Suppressor macrophage treated with lipopolysaccharide for 4 hours (primary cell): ENCODE measurements at regions not wholly inside any gene's neighbourhood (a gene's known extent, or its start where the extent isn't known, plus 50 kb on each side); places are given as distances from the start of the nearest gene placed in this dataset.
A peak's percentile ranks its signal among the peaks of the same experiment; 100 is the strongest.

Experiments
- DNase-seq: peaks from one replicate; pipeline ENCODE4 v3.0.0-alpha.2; 2020

- DNase-seq, result peak; percentile 14
Observed at GRCh38 chr11:134638796-134639430, 226.9 kb upstream of the B3GAT1 start.

DNA sequence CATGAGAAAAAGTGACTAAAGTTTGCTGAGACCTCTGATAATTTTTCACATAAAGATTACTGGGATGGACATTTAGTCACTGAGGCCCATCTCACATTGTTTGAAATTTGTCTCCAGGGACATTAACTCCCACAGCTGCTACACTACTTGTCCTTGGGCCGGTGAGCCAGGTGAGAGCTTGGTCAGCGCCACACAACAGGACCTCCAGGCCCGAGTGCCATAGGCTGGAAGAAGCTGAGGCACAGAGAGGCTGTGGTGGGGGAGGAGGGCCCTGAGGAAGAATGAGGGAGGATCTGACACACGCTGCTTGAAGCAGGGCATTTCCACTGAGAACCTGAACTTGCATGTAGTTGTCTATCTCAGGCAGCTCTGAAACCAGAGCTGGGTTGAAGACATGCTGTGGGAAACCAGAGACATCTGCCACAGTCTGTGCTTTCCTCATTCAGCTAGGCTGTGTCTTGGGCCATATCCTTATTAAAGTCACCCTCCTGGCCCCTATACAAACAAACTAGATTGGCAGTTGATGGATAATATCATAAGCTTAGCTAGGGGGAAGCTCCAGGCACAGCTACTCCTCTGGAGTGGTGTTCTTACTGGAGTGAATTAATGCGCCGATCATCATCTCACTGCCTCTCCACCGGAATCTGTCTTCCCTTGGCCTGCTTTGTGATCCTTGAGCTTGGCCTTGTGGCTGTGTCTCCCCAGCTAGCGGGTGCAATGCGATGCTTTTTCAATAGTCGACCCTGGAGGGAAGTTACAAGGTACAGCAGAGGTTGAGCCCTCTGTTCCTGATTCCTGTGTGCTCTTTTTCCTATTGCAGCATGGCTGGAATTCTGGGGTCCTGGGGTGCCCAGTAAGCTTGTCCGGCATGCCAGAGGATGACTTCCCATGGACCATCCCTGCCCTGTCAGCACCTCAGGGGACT lies 225.3 kb upstream of the B3GAT1 start:
- no peak for DNase-seq

DNA sequence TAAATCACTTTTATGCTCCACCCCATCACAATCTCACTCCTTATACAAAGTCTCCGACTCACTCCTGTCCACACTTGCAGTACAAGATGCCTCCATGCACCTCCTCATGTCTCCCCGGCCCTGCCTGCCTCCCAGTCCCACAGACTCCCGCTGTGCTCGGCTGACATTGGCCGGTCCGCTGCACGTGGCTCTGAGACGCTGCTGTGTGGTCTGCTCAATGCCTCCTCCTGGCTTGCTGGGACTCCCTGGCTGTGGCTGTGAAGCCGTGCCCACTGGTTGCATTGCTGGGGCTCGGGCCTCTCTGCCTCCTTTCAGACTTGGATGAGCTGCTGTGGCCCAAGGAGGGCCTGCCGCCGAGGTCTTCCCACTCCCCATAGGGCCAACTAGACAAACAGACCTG lies 224.0 kb upstream of the B3GAT1 start:
- no peak for DNase-seq

GRCh38 chr11:134634897-134635831 lies 223.1 kb upstream of the B3GAT1 start:
- no peak for DNase-seq

GRCh38 chr11:134633276-134633675 lies 221.2 kb upstream of the B3GAT1 start:
- no peak for DNase-seq

DNA sequence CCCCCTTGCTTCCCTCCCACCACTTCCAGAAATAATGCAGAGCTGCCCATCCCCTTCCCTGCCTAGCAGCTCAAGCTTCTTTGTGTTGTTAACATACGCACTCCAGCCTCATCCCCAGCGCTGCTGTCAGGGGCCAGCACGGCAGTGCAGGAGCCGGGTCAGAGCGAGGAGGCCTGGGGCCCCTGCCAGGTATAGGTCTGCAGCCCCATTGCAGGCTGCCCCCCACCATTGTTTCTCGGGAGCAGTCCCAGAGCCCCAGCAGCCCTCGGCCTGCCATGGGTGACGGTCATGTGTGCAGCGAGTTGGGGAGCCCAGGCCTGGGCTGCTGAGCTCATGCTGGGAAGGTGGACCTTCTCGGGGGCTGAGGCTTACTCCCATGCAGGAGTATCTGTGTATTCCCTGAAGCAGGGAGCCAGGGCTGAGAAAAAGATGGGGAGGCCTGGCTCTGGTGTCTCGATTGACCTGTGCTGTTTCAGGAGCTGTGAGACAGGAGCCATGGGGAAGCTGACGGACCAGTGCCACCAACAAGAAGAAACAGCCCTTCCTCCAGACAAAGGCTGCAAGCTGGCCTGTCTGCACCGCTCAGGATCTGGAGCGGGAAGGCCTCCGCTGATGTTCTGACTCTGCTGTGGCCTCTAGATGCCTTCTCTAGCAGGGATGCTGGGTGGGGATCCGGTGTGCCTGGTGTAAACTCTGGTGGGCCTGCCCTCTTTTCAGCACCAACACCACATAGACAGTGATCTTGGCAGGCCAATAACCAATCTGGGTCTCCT lies 220.5 kb upstream of the B3GAT1 start:
- DNase-seq, result no peak

DNA sequence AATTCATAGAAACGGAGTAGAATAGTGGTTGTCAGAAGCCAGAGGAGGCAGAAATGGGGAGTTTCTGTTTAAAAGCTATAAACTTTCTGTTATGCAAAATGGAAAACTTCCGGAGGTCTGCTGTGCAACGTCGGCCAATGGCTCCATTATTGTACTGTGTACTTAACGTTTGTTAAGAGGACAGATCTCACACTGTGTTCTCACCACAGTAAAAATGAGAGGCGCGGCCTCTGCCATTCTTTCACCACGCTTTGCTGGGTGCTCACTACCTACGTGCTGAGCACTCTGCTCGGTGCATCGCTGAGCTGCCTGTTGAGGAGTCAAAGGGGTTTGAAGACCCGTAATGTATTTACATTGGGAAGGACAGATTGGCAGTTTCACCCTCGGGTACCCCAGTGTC lies 218.8 kb upstream of the B3GAT1 start:
- no peak for DNase-seq

DNA sequence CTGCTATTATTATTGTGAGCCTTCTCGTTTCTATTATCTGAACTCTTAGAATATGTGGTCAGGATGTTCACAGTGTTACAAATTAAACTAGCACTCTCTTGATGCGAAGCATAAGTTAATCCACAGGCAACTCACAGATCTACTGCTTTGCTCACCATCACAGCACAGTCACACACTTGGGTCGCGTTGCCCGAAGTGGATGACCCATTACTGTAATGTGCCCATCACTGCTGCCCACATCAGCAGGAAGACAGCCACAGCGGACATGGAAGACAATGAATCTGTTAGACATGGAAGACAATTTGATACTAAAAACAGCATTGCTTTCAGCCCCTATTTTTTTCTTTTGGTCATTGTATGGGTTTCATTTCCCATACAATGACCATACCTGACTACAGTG lies 216.4 kb upstream of the B3GAT1 start:
- DNase-seq, result no peak

- no peak for DNase-seq
Observed at GRCh38 chr11:134626032-134626431, 214.0 kb upstream of the B3GAT1 start.

- DNase-seq, result no peak
Observed at GRCh38 chr11:134625631-134626030, 213.6 kb upstream of the B3GAT1 start.

GRCh38 chr11:134625151-134625550 lies 213.1 kb upstream of the B3GAT1 start:
- DNase-seq, result no peak

GRCh38 chr11:134624166-134624920 lies 212.3 kb upstream of the B3GAT1 start:
- no peak for DNase-seq

- no peak for DNase-seq
Observed at GRCh38 chr11:134623711-134624110, 211.7 kb upstream of the B3GAT1 start.

DNA sequence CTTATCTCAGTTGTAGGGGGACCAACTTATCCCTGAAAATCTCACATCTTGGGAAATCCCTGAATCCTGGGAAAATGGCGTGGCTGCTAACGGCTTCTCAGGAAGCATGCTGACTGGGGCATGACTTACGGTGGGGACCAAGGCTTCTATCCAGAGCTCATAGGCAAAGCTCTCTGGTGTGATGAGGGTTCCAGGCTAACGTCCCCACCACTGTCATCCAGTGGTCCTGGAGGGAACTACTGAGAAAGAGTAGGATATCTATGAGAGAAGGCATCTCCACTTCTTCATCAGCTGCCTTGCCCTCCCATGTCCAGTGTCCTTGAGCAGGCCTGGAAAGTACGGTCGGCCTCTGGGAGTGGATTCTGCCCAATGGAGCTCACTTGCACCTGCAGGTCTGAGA lies 210.4 kb upstream of the B3GAT1 start:
- DNase-seq, result no peak

- DNase-seq, result no peak
Observed at GRCh38 chr11:134617360-134617759, 205.3 kb upstream of the B3GAT1 start.

DNA sequence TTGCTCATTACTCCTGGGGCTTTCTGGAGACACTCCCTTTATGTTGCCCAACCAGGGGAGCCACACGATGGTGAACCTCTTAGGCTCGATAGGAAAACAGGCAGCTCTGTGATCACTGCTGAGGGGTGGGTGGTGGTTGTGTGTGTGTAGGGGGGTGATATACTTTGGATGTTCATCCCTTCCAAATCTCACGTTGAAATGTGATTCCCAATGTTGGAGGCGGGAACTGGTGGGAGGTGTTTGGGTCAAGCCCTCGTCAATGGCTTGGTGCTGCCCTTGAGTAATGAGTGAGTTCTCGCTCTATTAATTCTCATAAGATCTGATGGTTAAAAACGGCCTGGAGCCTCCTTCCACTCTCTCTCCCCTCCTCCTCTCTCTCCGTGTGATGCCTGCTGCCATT lies 204.0 kb upstream of the B3GAT1 start:
- DNase-seq, result no peak

- no peak for DNase-seq
Observed at GRCh38 chr11:134615041-134615615, 203.1 kb upstream of the B3GAT1 start.

- no peak for DNase-seq
Observed at GRCh38 chr11:134614141-134614540, 202.1 kb upstream of the B3GAT1 start.

DNA sequence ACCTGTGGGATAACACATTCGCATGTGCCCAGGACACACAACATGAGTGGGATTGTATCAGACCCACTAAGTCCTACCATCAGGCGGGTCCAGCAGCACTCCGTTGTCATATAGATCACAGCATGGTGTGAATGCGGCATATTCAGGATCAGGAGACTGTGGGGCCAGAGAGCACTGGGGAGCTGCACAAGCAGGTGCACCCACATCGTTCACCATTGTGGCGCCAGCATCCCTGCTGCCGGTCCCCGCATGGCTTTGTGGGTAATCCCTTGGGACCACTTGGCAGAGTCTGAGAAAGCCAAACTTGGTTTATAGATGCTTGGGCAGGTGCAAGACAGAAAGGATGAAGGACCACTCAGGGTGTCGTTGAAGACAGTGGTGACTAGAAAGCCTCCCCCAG lies 201.6 kb upstream of the B3GAT1 start:
- DNase-seq, result no peak

DNA sequence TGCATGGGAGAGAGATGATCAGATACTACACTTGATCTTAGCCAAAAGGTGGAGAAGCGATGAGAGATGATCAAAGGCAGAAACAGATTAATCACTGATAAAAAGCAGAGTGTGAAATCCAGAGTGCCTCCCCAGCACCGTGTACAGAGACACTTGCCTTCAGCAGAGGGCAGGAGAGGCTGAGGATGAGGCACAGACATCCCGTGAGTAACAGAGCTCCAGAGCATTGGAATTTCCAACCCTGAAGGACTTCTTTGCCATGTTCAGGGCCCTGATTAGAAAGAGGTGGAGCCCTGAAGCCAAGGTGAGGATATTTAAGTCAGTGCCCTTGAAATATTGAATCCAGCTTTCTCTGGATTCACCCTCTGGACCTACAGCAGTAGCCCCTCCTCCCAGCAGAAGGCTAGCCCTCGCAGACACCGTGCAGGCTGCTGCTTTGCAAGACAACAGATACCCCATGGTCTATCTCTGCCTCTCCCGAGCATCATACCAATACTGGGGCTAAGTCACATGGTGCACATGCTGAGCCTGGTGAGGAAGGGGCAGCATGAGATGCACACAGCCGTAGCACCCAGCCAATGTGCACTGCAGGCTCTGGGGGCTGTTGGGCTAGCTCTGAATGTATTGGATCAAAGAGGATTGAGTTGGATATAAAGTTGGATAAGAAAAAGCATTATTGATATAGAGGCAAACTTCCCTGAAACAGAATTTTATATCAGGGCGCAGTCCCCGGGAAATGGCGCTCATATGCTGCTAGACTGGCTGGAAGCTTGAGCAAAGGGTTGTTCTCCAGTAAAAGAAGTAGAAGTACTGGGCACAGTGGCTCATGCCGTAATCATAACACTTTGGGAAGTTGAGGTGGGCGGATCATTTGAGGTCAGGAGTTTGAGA lies 200.3 kb upstream of the B3GAT1 start:
- DNase-seq, result no peak
